GM10266 (cell line): ENCODE measurements at regions not wholly inside any gene's neighbourhood (a gene's known extent, or its start where the extent isn't known, plus 50 kb on each side); places are given as distances from the start of the nearest gene placed in this dataset.

ENCODE experiments used
- DNase-seq: peaks from one replicate; pipeline ENCODE4 v3.0.0; 2012; ENCODE audit errors: extremely low spot score
- CTCF ChIP-seq: IDR thresholded peaks from 2 replicates; pipeline ENCODE4 v1.5.1; 2012; ENCODE audit warnings: mild to moderate bottlenecking, low read depth; ENCODE audit not compliant: control insufficient read depth, insufficient read depth; ENCODE audit errors: missing control alignments

DNA sequence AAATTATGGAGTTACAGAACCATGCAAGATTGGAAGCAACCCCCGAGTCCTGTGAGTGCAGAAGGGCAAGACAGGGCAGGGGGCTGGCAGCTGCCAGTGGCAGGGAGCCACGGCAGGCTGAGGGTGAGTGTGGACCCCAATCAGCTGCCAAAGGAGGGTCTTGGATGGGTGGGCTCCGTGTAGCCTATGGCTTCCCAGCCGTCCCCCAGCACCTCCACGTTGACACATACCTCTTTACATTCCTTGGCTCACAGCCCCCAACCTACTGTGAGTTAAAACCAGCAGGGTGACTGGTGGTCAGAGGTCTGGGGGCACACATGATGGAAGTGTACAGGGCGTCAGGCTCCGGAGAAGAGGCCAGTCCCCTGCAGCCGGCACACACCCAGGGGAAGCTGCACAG lies 60.9 kb upstream of the SALL3 start:
- no peak for DNase-seq
- TF ChIP-seq CTCF, result no peak

DNA sequence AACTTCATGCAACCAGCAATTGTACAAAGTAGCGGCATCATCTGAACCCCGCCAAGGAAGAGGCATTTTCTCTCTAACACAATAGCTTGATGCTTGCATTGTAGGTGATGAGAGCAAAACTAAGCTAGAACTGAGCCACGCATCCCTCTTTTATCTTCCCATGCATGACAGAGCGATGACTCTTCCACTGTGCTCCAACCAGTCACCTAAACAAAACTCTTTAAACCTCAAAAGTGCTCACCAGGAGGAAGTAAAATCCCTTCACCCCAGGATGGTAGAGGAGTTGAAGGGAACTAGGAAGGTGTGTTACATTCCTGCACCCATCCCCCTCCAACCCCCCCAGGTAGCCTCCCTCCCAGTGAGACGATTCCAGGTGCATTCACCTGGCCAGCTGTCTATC lies 59.7 kb upstream of the SALL3 start:
- DNase-seq, result no peak
- TF ChIP-seq CTCF, result no peak

- DNase-seq, result no peak
- no peak for TF ChIP-seq CTCF
These were observed 59.0 kb upstream of the SALL3 start for GRCh38 chr18:78920456-78921138.

- TF ChIP-seq CTCF, result no peak
- DNase-seq, result no peak
These were observed 56.8 kb upstream of the SALL3 start for GRCh38 chr18:78922856-78923255.

- no peak for DNase-seq
- no peak for TF ChIP-seq CTCF
These were observed 55.3 kb upstream of the SALL3 start for GRCh38 chr18:78924301-78924700.

DNA sequence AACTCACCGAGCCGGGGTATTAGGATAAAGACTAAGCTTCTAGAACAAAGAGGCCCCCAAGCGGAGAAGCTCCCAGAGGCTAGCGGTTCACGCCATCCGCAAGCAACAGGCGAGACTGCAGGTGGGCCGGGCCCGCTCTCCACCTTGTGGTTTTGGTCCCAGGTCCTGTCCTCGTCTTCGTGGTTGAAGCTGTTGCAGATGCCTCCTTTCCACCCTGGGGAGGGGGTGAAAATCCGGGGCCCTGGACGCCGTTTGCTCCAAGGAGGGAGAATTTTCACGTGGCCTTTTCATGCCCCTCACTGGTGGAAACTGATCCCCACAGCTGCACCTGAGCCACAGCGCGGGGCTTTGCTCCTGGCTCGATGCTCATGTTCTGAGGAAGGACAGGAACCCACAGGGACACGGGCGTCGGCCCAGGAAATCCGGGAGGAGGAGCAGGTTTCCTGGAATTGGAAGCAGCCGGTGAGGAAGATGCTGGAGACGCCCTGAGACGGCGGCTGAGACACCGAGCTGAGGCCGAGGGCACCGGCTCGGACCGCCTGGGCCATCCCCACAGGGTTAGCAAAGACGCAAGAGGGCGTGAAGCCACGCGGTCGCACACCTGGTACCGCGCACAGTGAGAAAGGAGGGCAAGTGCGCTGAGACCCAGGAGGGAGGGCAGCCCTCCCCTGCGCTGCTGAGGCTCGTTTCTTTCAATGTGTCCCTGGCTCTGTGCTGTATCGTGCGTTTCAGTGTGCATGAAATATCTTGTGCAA lies 54.7 kb upstream of the SALL3 start:
- TF ChIP-seq CTCF, result no peak
- no peak for DNase-seq
